Activated CD4-positive, alpha-beta T cell treated with anti-CD3 and anti-CD28 coated beads, Interleukin-2, amount 10 ng/mL, durations not matched to agents 7 days and 5 days (primary cell): ENCODE measurements at regions not wholly inside any gene's neighbourhood (a gene's known extent, or its start where the extent isn't known, plus 50 kb on each side); places are given as distances from the start of the nearest gene placed in this dataset.
"Not testable (repeated sequence)": the region's sequence is repeated elsewhere in the genome, so short reads cannot be mapped to it uniquely, and the experiment has no call there.

Experiments
- CTCF ChIA-PET: fragments of 350-600 bp; sonication (Branson Sonifier 250); formaldehyde crosslinking; loops from one replicate; lab custom pipeline; 2021; ENCODE audit warnings: antibody characterized with exemption; lab: Charles Lee
- POLR2A ChIA-PET: fragments of 350-600 bp; sonication (Branson Sonifier 250); formaldehyde crosslinking; loops from one replicate; lab custom pipeline; 2021; ENCODE audit warnings: antibody characterized with exemption; lab: Charles Lee
- DNase-seq: peaks from one replicate; pipeline ENCODE4 v3.0.0-alpha.2; 2020
- H3K27ac Mint-ChIP-seq: one replicate; pipeline ENCODE4 v1.8.0; 2021; ENCODE audit warnings: mild to moderate bottlenecking, moderate library complexity, mixed read lengths
- H3K27me3 Mint-ChIP-seq: one replicate; pipeline ENCODE4 v1.8.0; 2021; ENCODE audit warnings: mixed read lengths
- H3K36me3 Mint-ChIP-seq: one replicate; pipeline ENCODE4 v1.8.0; 2021; ENCODE audit warnings: low read depth, mixed read lengths
- H3K4me1 Mint-ChIP-seq: one replicate; pipeline ENCODE4 v1.8.0; 2021; ENCODE audit warnings: mixed read lengths
- H3K4me3 Mint-ChIP-seq: one replicate; pipeline ENCODE4 v1.8.0; 2021; ENCODE audit warnings: mild to moderate bottlenecking, moderate library complexity, mixed read lengths
- H3K9me3 Mint-ChIP-seq: one replicate; pipeline ENCODE4 v1.8.0; 2021; ENCODE audit warnings: mixed read lengths

GRCh38 chr14:105948955-105949354, 422.6 kb downstream of the TMEM121 start:
- CTCF ChIA-PET: interaction anchor here (1.1 to 1.4 kb wide), 3 partner anchors 25 to 62 kb away, joined by 3 read pairs; no protein-coding TSS in a partner anchor
- POLR2A ChIA-PET, H3K4me3 Mint-ChIP-seq, H3K36me3 Mint-ChIP-seq, DNase-seq, H3K27me3 Mint-ChIP-seq, H3K27ac Mint-ChIP-seq, H3K9me3 Mint-ChIP-seq: not testable (repeated sequence)
- H3K4me1 Mint-ChIP-seq: peaks cover 16% of the 10 kb centered on the region

GRCh38 chr14:105950364-105950892, 424.0 kb downstream of the TMEM121 start:
- not testable (repeated sequence) for H3K27ac Mint-ChIP-seq, H3K4me1 Mint-ChIP-seq, H3K4me3 Mint-ChIP-seq, DNase-seq, H3K9me3 Mint-ChIP-seq, H3K36me3 Mint-ChIP-seq
- H3K27me3 Mint-ChIP-seq: peaks cover 19% of the 10 kb centered on the region
- ChIA-PET POLR2A (interaction anchor here (0.6 kb wide), 1 partner anchor 357 kb away, joined by 3 read pairs; no protein-coding TSS in a partner anchor), CTCF (interaction anchor here (1.2 kb wide), 1 partner anchor 49 kb away, joined by 4 read pairs; no protein-coding TSS in a partner anchor)

DNA sequence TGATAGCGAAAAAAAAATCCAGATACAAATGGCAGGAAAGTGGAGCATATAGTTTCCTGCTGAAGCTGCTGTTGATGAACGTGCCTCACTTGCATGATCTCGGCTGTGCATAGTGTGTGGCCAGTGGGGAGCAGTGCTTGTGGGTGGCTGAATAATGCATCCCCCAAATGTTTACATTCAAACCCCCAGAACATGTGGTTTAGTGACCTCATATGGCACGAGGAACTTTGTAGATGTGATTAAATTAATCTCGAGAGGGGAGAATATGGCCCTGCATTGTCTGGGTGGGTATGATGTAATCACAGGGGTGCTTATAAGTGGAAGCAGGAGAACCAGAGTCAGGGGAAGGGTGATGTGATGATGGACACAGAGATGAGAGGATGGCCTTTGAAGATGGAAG, 425.0 kb downstream of the TMEM121 start:
- CTCF ChIA-PET: interaction anchor here (1.2 kb wide), 1 partner anchor 48 kb away, joined by 4 read pairs; no protein-coding TSS in a partner anchor
- peaks cover 9% of the 10 kb centered on the region for H3K4me1 Mint-ChIP-seq
- no peak for DNase-seq
- no peaks in the 10 kb centered on the region for H3K36me3 Mint-ChIP-seq
- H3K4me3 Mint-ChIP-seq: no peak overlapping the region
- H3K9me3 Mint-ChIP-seq: peaks cover 4% of the 10 kb centered on the region
- no peak overlapping the region for H3K27ac Mint-ChIP-seq
- POLR2A ChIA-PET: no interaction called here
- H3K27me3 Mint-ChIP-seq: peaks cover 21% of the 10 kb centered on the region

DNA sequence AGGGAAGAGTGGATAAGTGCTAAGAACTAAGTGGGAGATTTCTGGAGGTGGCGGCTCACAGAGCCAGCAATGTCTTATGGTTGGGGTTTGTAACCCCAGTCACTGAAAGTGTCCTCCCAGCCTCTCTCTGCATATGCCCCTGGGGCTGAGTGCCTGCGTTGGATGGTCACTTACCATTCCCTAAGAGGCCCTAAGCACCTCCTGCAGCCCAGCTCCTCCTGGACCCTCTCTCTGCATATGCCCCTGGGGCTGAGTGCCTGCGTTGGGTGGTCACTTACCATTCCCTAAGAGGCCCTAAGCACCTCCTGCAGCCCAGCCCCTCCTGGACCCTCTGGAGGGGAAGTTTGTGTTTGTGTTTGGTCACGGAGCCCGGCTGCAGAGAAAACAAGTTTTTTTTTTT, 425.8 kb downstream of the TMEM121 start:
- Mint-ChIP-seq H3K36me3 (no peaks in the 10 kb centered on the region), H3K4me3 (no peak overlapping the region), H3K4me1 (peaks cover 9% of the 10 kb centered on the region), H3K27me3 (peaks cover 24% of the 10 kb centered on the region), H3K9me3 (peaks cover 4% of the 10 kb centered on the region), H3K27ac (no peak overlapping the region)
- POLR2A ChIA-PET: no interaction called here
- DNase-seq: no peak
- CTCF ChIA-PET: no interaction called here

GRCh38 chr14:105952826-105953225, 426.4 kb downstream of the TMEM121 start:
- no peak overlapping the region for H3K4me3 Mint-ChIP-seq
- ChIA-PET CTCF (no interaction called here), POLR2A (no interaction called here)
- H3K9me3 Mint-ChIP-seq: peaks cover 4% of the 10 kb centered on the region
- H3K4me1 Mint-ChIP-seq: peaks cover 9% of the 10 kb centered on the region
- peaks cover 28% of the 10 kb centered on the region for H3K27me3 Mint-ChIP-seq
- peaks cover 2% of the 10 kb centered on the region for H3K36me3 Mint-ChIP-seq
- no peak for DNase-seq
- H3K27ac Mint-ChIP-seq: no peak overlapping the region

- H3K4me1 Mint-ChIP-seq, H3K9me3 Mint-ChIP-seq, H3K4me3 Mint-ChIP-seq, H3K36me3 Mint-ChIP-seq, H3K27ac Mint-ChIP-seq, POLR2A ChIA-PET: not testable (repeated sequence)
- CTCF ChIA-PET: interaction anchor here (1.2 to 1.6 kb wide), 2 partner anchors 16 to 37 kb away, joined by 3 to 5 read pairs; no protein-coding TSS in a partner anchor
- DNase-seq: peak; percentile 46
- peaks cover 31% of the 10 kb centered on the region for H3K27me3 Mint-ChIP-seq
Observed at GRCh38 chr14:105961625-105962024, 435.2 kb downstream of the TMEM121 start.

- H3K9me3 Mint-ChIP-seq: peaks cover 10% of the 10 kb centered on the region
- POLR2A ChIA-PET: no interaction called here
- peaks cover 8% of the 10 kb centered on the region for H3K36me3 Mint-ChIP-seq
- no peak overlapping the region for H3K27ac Mint-ChIP-seq
- H3K27me3 Mint-ChIP-seq: peaks cover 26% of the 10 kb centered on the region
- H3K4me1 Mint-ChIP-seq: peaks cover 6% of the 10 kb centered on the region
- DNase-seq: no peak
- CTCF ChIA-PET: interaction anchor here (1.0 kb wide), 1 partner anchor 39 kb away, joined by 4 read pairs; no protein-coding TSS in a partner anchor
- no peak overlapping the region for H3K4me3 Mint-ChIP-seq
Observed at GRCh38 chr14:105962532-105962931, 436.1 kb downstream of the TMEM121 start.

DNA sequence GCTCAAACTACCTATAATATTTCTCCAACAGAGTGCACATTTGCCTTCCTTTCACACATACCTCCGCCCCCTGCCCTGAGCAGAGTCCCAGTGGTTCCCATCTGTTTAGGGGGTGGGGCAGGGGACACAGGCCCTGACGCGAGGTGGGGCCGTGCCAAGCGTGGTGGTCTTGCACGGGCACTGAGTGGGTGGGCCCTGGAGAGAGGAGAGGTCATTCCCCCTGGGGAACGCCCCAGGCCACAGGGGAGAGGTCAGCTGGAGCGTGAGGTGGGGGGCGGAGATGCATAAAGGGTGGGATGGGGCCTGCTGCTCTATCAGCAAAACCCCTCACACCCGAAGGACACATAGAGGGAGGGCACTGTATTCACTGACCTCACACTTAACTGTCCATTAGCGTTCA, 441.9 kb downstream of the TMEM121 start:
- H3K27ac Mint-ChIP-seq: no peak overlapping the region
- CTCF ChIA-PET: no interaction called here
- peaks cover 5% of the 10 kb centered on the region for H3K27me3 Mint-ChIP-seq

DNA sequence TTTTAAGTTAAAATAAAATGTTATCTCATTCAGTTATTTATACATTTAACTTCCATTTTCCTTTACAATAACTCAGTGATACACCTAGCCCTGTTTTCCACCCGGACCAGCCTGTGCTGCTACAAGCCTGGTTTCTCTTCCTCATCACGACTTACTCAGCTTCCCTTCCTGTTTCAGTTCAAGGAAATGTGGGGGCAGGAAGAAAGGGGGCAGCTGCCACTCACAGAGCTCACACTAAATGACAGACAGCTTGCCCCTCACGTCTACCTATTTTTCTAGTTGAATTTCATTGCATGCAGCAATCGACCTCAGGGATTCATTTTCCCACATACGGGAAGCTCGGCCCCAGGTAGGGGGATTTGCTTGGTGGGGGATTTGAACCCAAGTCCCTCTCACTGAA, 442.6 kb downstream of the TMEM121 start:
- H3K4me1 Mint-ChIP-seq: not testable (repeated sequence)

More for the DNA sequence above, 441.9 kb downstream of the TMEM121 start:
- no peaks in the 10 kb centered on the region for H3K9me3 Mint-ChIP-seq
- POLR2A ChIA-PET: no interaction called here
- peaks cover 8% of the 10 kb centered on the region for H3K4me1 Mint-ChIP-seq
- H3K4me3 Mint-ChIP-seq: no peak overlapping the region
- H3K36me3 Mint-ChIP-seq: no peaks in the 10 kb centered on the region
- no peak for DNase-seq

DNA sequence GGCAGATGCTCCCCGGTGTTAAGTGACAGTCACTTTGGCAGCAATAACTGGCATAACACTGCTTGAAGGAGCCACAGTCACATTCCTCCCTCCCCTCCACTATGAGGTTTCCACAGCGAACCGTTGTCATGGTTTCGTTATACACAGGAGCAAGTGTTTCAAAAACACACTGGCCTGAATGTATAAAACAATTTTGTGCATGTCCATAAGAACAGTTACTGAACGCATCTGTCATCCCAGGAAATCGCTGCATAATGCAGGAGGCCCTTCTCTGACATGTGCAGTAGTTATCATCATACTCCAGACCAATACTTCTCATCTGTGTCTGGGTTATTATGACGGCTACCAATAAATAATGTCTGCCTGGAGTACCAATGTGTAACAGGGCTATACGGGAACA, 444.4 kb downstream of the TMEM121 start:
- H3K4me3 Mint-ChIP-seq, POLR2A ChIA-PET, H3K4me1 Mint-ChIP-seq, DNase-seq, H3K9me3 Mint-ChIP-seq, H3K27ac Mint-ChIP-seq, CTCF ChIA-PET, H3K27me3 Mint-ChIP-seq, H3K36me3 Mint-ChIP-seq: not testable (repeated sequence)

More for the DNA sequence above, 442.6 kb downstream of the TMEM121 start:
- H3K9me3 Mint-ChIP-seq, H3K36me3 Mint-ChIP-seq, POLR2A ChIA-PET, H3K27me3 Mint-ChIP-seq, CTCF ChIA-PET, H3K27ac Mint-ChIP-seq, DNase-seq, H3K4me3 Mint-ChIP-seq: not testable (repeated sequence)

DNA sequence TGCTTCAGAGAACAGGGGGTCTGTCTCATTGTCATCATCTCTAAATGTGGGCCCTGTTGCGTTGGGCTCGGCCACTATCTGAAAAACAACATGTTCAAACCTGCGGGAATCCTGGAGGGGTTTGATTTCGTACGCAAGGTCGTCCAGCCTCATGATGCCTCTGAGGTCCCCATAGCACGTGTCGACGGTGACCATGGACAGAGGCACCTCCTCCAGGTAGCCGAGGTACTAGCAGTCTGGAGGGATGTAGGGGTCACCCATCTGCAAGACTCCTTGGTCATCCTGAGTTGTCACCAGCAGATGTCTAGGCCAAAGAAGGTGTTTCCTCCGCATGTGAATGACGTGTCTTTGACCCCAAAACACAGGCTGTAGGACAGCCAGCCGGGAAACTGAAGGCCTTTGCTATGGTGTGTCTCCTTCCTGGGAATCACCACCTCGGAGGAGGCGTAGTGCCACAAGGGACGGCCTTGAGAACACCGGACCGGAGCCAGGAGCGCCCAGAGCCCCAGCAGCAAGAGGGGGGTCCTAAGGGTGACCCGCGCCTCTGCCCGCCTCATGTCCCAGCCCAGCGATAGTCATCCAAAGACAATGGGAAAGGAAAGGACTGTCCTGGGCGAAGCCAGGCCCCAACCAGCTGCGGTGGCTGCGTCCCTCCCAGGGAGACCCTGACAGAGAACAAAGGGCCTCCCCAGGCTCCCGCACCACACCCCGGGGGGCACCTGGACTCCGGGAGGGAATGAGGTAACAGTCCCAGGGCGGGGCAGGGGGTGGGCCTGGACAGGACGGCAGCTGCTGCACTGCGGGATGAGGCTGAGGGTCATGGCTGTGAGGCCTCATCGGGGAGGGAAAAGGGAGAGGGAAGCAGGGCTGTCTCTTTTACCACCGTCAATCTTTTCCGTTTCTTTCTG, 445.5 kb downstream of the TMEM121 start:
- Mint-ChIP-seq H3K27me3 (peaks cover 6% of the 10 kb centered on the region), H3K36me3 (no peaks in the 10 kb centered on the region)

GRCh38 chr14:105974902-105975301, 448.5 kb downstream of the TMEM121 start:
- no peaks in the 10 kb centered on the region for H3K9me3 Mint-ChIP-seq
- H3K27me3 Mint-ChIP-seq: peaks cover 7% of the 10 kb centered on the region
- POLR2A ChIA-PET: no interaction called here

More for the DNA sequence above, 445.5 kb downstream of the TMEM121 start:
- no peak for DNase-seq
- H3K27ac Mint-ChIP-seq: no peak overlapping the region
- no peaks in the 10 kb centered on the region for H3K9me3 Mint-ChIP-seq
- ChIA-PET CTCF (no interaction called here), POLR2A (no interaction called here)
- no peak overlapping the region for H3K4me3 Mint-ChIP-seq
- H3K4me1 Mint-ChIP-seq: peaks cover 8% of the 10 kb centered on the region

More at GRCh38 chr14:105974902-105975301, 448.5 kb downstream of the TMEM121 start:
- peak; percentile 66 for DNase-seq
- peaks cover 4% of the 10 kb centered on the region for H3K4me1 Mint-ChIP-seq
- CTCF ChIA-PET: interaction anchor here (0.8 to 1.3 kb wide), 5 partner anchors 12 to 30 kb away, joined by 4 to 8 read pairs (median 4); no protein-coding TSS in a partner anchor
- H3K27ac Mint-ChIP-seq: no peak overlapping the region
- H3K36me3 Mint-ChIP-seq: no peaks in the 10 kb centered on the region
- H3K4me3 Mint-ChIP-seq: no peak overlapping the region
